ENCODE measurements at regions not wholly inside any gene's neighbourhood (a gene's known extent, or its start where the extent isn't known, plus 50 kb on each side); places are given as distances from the start of the nearest gene placed in this dataset.

- Histone ChIP-seq H3K79me2 (ENCODE audit: control insufficient read depth, insufficient read depth, low read length) (no peaks in the 10 kb centered on the region), H3K9me3 (replicated peaks; ENCODE audit: control insufficient read depth, insufficient read depth, low read depth, low read length) (no peaks in the 10 kb centered on the region), H3K4me3 (no peak overlapping the region), H3K9ac (ENCODE audit: insufficient read depth in 1 of 2, low read depth in 2 of 2, low read length in 2 of 2) (no peak overlapping the region), H3K27ac (ENCODE audit: extremely low read depth, low read depth, low read length) (no peak overlapping the region), H2AFZ (ENCODE audit: low read depth, low read length) (no peak overlapping the region), H3K4me2 (ENCODE audit: insufficient read depth, low read length) (no peak overlapping the region), H4K20me1 (replicated peaks; ENCODE audit: control insufficient read depth, insufficient read depth, low read length) (no peaks in the 10 kb centered on the region), H3K4me1 (replicated peaks in 1 of 2; ENCODE audit: control insufficient read depth in 2 of 2, insufficient read depth in 2 of 2, low read length in 2 of 2) (no peaks in the 10 kb centered on the region), H3K36me3 (ENCODE audit: control insufficient read depth, insufficient read depth, low read length) (no peaks in the 10 kb centered on the region), H3K9me1 (ENCODE audit: control insufficient read depth, insufficient read depth, low read length) (no peaks in the 10 kb centered on the region), H3K27me3 (ENCODE audit: control insufficient read depth in 2 of 2, insufficient read depth in 2 of 2, low read length in 2 of 2) (peaks cover 0 to 14% of the 10 kb centered on the region in 2 experiments; a peak in 4 of 5 replicates)
- no peak for DNase-seq (ENCODE audit: extremely low read depth in 1 of 4, low spot score in 3 of 4)
- FAIRE-seq = no peak
- no TSS peak for BruUV-seq (replicated peaks)
- POLR2A ChIA-PET = no interaction called here
- in situ Hi-C loops (cut with MboI) (no loop called here), intact Hi-C loops (cut with micrococcal nuclease) (no loop called here)
- CTCF ChIA-PET (ENCODE audit: low intra/inter-chr PET ratio) = no interaction called here
- no peak for ATAC-seq
- 2% methylated on average over 6 of the region's 6 CpGs for WGBS (ENCODE audit: insufficient coverage, low coverage, missing lambda C conversion rate)
- TF ChIP-seq ZC3H8 (IDR thresholded peaks at IDR 0.05) = no peak
- TF ChIP-seq, protein P1, sequence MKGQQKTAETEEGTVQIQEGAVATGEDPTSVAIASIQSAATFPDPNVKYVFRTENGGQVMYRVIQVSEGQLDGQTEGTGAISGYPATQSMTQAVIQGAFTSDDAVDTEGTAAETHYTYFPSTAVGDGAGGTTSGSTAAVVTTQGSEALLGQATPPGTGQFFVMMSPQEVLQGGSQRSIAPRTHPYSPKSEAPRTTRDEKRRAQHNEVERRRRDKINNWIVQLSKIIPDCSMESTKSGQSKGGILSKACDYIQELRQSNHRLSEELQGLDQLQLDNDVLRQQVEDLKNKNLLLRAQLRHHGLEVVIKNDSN (CRISPR knock-in tag; IDR thresholded peaks at IDR 0.05) = no peak
- no peak for TF ChIP-seq RB1 (IDR thresholded peaks at IDR 0.05; ENCODE audit: low read depth)
- TF ChIP-seq CEBPG (CRISPR knock-in tag; IDR thresholded peaks at IDR 0.05) = no peak
- 0 out of 4 replicates have a peak, but pooled peaks of 1 of the 2 experiments have one; percentile 8 for TF ChIP-seq CEBPG (tag; conservative IDR thresholded peaks at IDR 0.05 in 1 of 2, IDR thresholded peaks at IDR 0.05 in 1 of 2)
- TF ChIP-seq GATAD2B (IDR thresholded peaks at IDR 0.05; ENCODE audit: borderline replicate concordance) = no peak
- no peak for TF ChIP-seq PRMT5 (CRISPR knock-in tag; IDR thresholded peaks at IDR 0.05)
- 0 out of 2 replicates have a peak, but pooled peaks have one; percentile 28 for TF ChIP-seq SPI1 (IDR thresholded peaks at IDR 0.05; ENCODE audit: borderline replicate concordance, low read depth, low read length)
Observed at GRCh38 chr15:70336425-70337009, 238.8 kb upstream of the TLE3 start.
